Neural progenitor cell (in vitro differentiated cells): ENCODE measurements at regions not wholly inside any gene's neighbourhood (a gene's known extent, or its start where the extent isn't known, plus 50 kb on each side); places are given as distances from the start of the nearest gene placed in this dataset.

Source experiments
- CTCF ChIP-seq: fragments of 200-600 bp; sonication (generic); IDR thresholded peaks from 2 replicates; pipeline ENCODE4 v1.5.1; 2017; ENCODE audit warnings: antibody characterized with exemption, mild to moderate bottlenecking
- EZH2 ChIP-seq: fragments of 200-600 bp; sonication (generic); IDR thresholded peaks from 2 replicates; pipeline ENCODE4 v1.6.1; 2017; ENCODE audit warnings: antibody characterized with exemption, mild to moderate bottlenecking, moderate library complexity
- EZH2phosphoT487 ChIP-seq: fragments of 200-600 bp; sonication (generic); IDR thresholded peaks from 2 replicates; pipeline ENCODE4 v1.6.1; 2017; ENCODE audit warnings: antibody characterized with exemption

GRCh38 chr4:92060333-92060732 is 243.4 kb upstream of the GRID2 start:
- TF ChIP-seq EZH2: no peak
- TF ChIP-seq CTCF: peak; percentile 40
- no peak for TF ChIP-seq EZH2phosphoT487
